GM12891 (cell line): ENCODE measurements at regions not wholly inside any gene's neighbourhood (a gene's known extent, or its start where the extent isn't known, plus 50 kb on each side); places are given as distances from the start of the nearest gene placed in this dataset.

Experiments used
- PAX5 ChIP-seq: IDR thresholded peaks from 2 replicates; pipeline ENCODE4 v1.6.1; 2011; ENCODE audit warnings: low read length, moderate library complexity, mild to moderate bottlenecking; ENCODE audit not compliant: insufficient read depth, severe bottlenecking
- POLR2A ChIP-seq: IDR thresholded peaks from 2 replicates; pipeline ENCODE4 v1.6.1; 2011; ENCODE audit warnings: low read depth, low read length, control low read depth
- POLR2AphosphoS5 ChIP-seq: IDR thresholded peaks from 2 replicates; pipeline ENCODE4 v1.6.1; 2011; ENCODE audit warnings: low read depth, low read length, control low read depth
- POU2F2 ChIP-seq: IDR thresholded peaks from 2 replicates; pipeline ENCODE4 v1.6.1; 2011; ENCODE audit warnings: low read depth, mild to moderate bottlenecking, control low read depth, low read length, moderate library complexity
- SPI1 ChIP-seq: IDR thresholded peaks from 2 replicates; pipeline ENCODE4 v1.6.1; 2011; ENCODE audit warnings: low read depth, low read length, control low read depth
- TAF1 ChIP-seq: IDR thresholded peaks from 2 replicates; pipeline ENCODE4 v1.6.1; 2011; ENCODE audit warnings: low read depth, low read length, control low read depth

DNA sequence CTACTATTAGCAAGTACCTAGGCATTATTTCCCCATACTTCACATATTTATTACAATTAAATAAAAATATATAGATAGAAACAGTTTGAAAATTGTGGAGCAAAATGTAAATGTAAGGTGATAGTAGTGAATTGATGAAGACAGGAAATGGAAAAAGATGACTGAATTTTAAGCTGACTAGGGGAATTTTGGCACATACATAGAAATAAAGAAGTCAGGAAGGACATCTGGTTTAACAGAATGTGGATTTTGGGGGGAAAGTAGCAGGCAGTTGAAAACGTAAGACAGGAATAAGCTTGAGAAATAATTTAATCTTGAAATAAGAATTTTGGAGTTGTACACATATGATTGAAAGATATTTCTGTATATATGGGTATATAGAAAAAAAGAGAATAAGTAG lies 701.7 kb upstream of the CITED2 start:
- TF ChIP-seq POLR2AphosphoS5 = no peak
- no peak for TF ChIP-seq POLR2A
- TF ChIP-seq TAF1 = no peak
- TF ChIP-seq SPI1 = no peak
- no peak for TF ChIP-seq POU2F2
- no peak for TF ChIP-seq PAX5
